ENCODE measurements at regions not wholly inside any gene's neighbourhood (a gene's known extent, or its start where the extent isn't known, plus 50 kb on each side); places are given as distances from the start of the nearest gene placed in this dataset.
"Not testable (repeated sequence)": the region's sequence is repeated elsewhere in the genome, so short reads cannot be mapped to it uniquely, and the experiment has no call there.

DNA sequence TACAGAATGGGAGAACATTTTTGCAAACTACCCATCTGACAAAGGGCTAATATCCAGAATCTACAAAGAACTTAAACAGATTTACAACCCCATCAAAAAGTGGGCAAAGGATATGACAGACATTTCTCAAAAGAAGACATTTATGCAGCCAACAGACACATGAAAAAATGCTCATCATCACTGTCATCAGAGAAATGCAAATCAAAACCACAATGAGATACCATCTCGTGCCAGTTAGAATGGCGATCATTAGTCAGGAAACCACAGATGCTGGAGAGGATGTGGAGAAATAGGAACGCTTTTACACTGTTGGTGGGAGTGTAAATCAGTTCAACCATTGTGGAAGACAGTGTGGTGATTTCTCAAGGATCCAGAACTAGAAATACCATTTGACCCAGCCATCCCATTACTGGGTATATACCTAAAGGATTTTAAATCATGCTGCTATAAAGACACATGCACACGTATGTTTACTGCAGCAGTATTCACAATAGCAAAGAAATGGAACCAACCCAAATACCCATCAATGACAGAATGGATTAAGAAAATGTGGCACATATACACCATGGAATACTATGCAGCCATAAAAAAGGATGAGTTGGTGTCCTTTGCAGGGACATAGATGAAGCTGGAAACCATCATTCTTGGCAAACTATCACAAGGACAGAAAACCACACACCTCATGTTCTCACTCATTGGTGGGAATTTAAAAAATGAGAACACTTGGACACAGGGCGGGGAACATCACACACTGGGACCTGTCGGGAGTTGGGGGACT, 317.7 kb upstream of the THBS1 start:
- not testable (repeated sequence) for DNase-seq

DNA sequence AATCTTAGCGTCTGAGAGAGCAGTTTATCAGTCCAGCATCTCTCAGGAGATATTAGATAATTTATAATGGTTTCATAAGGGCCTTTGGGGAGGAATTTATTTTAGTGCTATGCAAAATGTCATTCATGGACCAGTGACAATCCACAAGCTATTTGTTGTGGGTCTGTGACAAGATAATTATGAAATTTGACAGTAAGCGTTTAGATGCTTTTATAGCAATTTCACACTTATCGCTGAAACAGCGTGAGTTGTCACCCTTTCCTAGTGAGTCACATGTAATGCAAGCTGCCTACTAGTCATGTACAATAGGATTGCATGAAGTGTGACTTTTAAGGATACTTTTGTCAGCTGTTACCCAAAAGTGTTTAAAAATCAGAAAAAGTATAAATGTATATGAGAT, 315.6 kb upstream of the THBS1 start:
- DNase-seq, result no peak

DNA sequence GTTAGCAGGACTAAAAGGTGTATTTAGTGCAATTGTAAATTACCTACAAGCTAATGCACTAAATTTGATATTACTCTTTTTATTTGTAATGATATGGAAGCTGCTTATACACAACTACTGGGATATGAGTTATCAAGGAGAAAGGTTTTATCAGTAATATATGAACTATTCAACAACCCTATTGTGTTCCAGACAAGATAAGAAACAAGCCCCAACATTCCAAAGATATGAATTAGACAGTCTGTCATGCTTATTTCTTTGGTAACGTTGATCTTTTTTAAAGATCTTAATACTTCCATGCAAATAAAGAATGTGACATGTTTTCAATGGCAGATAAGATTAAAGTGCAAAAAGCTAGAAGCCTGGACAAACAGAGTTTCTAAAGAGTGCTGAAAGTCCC, 314.0 kb upstream of the THBS1 start:
- DNase-seq, result no peak

DNA sequence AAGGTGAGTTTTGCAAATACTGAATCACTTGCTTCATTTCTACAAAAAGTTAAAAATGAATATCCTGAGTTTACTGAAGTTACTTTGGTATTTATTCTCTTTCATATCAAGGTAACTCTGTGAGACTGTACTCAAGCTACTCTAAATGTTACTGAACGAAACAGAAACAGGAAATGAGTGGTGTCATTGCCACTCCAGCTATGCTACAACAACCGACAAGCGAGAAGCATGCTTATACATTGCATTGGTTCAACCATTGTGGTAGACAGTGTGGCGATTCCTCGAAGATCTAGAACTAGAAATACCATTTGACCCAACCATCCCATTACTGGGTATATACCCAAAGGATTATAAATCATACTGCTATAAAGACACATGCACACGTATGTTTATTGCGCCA, 313.2 kb upstream of the THBS1 start:
- no peak for DNase-seq

DNA sequence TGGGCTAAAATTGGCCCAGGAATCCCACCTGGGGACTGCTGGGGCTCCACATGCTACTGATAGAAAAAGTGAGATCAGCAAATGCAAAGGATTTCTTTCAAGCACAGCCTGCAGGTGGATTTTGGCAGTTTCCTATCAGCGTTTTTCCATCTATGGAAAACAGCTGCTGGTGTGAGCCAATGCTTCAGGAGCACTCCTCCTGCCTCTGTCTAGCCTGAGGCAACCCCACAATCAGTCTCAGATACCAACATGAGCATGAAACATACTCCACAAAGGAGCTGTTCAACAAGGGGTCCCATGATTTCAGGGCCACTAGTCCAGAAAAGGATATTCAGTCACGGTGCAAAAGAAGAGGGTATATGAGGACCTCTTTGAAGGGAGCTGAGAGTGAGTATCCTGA, 311.5 kb upstream of the THBS1 start:
- DNase-seq, result no peak

DNA sequence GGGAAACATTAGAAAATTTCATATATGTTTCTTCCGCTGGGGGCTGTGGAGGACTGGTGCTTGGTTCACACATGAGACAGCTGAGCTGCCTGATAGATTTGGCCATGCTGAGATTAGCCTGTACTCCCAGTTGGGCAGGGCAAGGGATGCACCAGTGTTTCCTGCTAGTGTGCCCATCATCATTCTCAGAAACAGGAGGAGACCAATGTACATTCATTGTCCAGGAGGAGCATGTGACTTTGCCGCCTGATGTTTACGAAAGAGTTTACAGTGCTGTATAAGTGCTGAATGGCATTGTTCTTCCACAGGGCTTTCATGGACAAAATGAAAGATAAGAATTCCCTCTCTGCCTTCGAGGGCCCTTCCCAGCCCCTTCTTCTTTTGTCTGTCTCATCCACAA, 311.1 kb upstream of the THBS1 start:
- DNase-seq, result no peak

DNA sequence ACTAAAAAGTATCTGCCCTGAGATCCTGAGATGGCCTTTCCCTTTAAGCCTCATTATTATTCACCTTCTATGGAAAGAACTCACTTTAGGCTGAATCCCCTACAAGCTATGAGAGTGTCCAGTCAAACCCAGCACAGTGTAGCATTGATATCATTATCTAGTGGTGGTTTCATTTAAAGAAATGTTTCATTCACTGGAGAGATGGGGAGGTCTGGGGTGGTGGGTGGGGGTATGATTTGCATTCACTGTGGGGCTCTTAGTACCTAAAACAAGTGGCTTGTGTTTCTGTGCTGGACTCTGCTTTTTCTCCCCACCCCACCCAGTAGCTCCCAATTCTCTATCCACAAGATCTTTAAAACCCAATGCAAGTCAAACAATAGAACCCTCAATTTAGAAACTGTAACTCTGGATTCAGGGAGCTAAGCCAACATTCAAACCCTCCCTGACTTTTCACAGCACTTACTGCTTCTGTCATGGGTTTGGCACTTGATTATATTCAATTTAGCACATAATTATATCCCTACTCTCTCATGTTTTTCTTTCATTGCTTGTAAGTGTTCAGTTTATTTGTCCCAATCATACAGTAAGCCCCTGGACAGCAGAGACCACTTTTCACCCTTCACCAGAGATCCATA, 310.5 kb upstream of the THBS1 start:
- DNase-seq, result no peak

DNA sequence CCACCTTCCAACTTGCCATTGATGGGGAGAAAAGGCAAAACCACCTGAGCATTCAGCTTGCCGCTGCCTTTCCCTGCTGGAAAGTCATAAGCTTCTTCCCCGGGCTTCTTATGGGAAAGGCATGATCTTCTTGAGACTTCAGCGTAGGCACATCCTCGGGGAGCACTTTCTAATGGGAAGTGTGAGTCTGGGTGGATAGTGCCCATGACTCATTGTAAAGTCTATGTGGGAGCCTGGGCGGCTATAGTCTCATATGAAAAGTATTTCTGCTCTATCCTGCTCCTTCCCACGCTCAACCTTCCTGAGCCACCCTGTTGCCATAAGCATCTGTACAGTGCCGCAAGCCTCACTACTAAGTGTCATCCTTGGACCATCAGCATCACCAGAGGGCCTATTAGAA, 309.9 kb upstream of the THBS1 start:
- no peak for DNase-seq

DNA sequence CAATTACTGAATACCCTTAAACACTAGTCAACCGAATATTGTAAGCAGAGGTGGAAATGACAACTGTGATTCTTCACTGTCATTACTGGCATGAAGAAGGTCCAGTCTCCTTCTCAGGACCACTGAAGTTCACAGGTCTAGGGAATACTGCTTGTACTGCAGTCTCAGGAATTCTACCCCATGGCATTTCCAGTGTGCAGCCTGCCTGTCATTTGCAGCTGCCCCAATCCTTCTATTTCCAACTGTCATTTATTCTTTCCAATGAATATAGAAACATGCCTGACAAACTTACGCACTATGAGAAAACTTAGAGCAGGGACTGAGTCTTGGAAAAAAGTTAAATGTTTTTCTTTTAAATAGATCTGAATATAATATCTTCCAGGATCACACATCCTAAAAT, 308.0 kb upstream of the THBS1 start:
- no peak for DNase-seq

DNA sequence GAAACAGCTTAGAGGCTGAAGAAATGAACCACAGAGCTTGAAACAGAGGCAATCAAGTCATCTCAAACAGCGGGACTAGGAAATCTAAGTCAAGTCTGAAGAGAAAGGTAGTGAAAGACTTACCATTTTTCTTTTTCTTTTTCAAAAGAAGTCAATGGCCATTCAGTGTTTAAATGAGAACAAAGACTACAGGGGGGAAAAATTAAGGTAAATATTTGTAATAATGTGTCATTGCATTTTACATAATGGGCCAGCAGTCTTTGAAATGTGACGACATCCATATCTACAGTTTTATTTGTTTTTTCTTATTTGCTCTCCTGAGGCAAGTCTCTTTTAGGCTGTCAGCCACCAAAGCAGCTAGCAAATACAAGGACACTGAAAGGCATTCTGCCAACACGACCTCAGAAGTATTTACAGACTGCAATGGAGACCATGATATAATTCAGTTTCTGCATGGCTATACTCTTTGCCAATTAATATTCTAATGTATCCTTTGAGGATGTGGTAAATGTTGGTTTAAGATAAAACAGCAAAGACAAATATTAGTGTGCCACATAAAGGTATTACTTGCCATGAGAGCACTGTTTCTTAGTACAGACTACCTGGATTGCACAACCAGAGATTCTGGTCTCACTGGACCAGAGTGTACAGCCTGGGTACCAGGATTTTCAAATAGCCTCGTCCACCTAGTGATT, 307.0 kb upstream of the THBS1 start:
- no peak for DNase-seq

DNA sequence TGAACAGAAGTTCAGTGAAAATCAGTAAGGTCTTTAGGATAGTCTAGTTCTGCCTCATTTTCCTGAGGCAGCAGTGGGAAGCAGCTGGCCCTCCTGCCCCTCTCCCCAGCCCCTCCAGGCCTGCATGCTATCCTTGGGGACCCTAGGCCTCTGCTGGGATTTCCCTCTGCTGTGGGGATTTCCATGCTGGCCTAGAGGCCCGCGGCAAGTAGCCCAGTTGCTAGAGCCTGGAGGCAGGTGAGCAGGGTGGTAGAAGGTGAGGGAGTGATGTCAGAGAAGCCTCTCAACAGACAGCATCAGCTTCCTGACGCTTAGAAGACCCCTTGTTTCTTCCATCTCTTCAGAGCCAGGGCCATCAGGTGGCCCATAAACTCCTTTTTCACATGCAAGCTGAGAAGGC, 305.8 kb upstream of the THBS1 start:
- DNase-seq, result no peak

DNA sequence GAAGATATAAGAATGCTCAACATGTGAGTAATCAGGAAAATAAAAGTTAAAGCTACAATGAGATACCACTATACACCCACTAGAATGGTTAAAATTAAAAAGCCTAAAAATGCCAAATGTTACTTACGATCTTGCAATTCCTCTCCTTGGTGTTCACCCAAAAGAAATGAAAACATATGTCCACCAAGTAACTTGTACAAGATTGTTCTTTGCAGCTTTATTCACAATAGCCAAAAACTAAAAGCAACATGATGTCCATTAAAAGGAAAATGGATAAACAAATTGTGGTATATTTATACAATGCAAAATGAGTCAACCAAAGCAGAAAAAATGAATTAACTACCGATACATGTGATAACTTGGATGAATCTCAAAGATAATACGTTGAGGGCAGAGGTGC, 301.6 kb upstream of the THBS1 start:
- DNase-seq, result no peak

DNA sequence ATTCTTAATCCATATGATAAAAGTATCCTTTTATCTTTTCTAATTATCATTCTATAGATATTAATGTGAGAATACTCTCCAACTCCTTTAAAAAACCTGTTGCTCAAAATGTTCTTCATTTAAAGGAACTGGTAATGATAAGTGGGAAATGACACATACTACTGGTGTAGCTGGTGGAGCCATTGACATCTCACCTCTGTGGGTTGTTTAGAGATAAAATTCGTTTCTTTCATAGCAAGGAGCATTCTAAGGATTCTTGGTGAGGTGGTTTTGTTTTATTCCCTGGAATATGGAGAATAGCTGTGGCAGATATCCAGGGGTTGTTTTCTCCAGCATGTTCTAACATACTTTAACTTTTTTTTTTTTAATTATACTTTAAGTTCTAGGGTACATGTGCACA, 299.8 kb upstream of the THBS1 start:
- no peak for DNase-seq

DNA sequence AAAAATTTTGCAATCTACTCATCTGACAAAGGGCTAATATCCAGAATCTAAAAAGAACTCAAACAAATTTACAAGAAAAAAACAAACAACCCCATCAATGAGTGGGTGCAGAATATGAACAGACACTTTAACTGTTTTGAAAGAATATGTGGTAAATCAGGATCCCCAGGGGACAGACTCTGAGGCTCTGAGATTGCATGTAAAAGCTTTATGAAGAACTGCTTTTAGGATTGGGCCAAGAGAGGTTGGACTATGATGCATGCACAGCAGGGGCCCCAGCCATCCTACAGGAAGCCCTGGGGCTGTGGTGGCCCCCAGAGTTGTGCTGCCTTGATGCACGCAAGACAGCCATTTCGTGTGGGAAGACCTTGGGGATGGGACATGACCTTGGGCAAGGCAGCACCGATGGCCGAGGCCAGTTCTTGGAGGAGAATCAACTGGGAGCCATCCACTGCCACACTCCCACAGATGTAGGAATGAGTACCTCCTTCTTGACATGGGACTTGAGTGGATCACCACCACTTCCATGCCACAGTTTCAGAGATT, 298.1 kb upstream of the THBS1 start:
- no peak for DNase-seq

DNA sequence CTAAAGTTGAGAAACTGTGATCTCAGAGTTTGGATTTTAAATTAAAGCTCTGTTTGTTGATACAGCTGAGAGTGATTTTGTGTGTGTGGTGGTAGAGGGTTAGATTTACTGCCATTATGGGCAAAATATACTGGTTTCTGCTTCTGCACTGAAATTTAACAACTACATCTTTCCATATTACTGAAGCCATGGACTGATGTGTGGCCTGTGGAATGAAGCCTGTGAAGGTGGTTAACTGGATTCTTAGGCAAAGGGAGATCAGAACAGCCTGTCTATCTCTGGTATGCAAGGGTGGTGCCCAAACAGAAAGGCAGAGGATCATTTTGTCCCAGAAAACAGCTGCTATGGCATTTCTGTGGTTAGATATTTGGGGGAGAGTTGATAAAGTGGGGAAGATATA, 297.3 kb upstream of the THBS1 start:
- no peak for DNase-seq

DNA sequence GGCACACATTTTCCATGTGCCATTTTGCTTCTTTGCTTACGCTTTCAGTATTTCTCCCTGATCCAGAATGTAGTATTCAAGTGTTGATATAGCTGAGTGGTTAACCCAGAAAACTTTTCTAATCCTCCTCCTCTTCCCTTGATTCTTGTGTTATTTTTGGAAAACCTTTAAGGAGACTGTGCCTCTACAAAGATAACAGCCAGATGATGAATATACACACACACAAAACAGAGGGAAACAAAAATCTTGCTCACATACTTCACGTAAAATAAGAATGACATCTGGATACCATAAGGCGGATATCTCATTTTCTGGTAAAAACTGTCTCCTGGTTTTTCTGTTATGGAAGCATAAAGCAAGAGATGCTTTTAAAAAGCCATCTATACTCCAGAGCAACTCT, 295.8 kb upstream of the THBS1 start:
- DNase-seq, result no peak

DNA sequence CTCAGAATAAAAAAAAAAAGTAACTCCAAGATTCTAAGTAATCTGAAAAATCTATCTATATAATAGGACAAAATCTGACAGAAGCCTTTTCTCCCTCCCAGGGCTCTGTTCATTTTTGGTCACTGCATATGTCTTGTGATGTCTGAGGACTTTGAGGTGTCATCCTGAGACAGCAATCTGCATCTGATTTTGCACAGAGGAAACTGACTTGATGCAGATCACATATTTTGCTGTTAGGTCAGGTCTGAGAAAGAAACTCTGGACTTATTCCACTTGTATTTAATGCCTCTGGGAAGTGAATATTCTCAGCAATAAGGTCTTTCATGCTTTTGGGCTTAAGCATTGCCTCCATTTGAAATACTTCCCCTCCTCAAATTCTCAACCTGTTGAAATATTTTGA, 295.2 kb upstream of the THBS1 start:
- DNase-seq, result no peak

DNA sequence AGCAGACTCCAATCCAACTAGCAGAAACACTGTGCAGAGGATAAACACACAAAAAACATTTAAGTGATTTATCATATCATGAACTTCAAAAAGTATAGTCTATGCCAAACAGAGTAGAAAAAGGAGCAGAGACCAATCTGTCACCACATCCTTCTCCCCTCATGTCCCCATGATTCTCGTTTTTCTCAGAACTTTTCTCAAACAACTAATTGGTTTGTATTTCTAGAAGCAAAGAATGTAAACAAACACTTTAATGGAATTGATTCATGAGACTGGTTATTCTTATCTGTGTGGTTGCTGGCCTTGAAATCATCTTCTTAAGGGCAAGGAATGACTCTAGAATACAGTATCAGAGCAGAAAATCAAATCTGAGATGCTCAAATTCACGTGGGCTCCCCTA, 294.2 kb upstream of the THBS1 start:
- DNase-seq, result no peak

DNA sequence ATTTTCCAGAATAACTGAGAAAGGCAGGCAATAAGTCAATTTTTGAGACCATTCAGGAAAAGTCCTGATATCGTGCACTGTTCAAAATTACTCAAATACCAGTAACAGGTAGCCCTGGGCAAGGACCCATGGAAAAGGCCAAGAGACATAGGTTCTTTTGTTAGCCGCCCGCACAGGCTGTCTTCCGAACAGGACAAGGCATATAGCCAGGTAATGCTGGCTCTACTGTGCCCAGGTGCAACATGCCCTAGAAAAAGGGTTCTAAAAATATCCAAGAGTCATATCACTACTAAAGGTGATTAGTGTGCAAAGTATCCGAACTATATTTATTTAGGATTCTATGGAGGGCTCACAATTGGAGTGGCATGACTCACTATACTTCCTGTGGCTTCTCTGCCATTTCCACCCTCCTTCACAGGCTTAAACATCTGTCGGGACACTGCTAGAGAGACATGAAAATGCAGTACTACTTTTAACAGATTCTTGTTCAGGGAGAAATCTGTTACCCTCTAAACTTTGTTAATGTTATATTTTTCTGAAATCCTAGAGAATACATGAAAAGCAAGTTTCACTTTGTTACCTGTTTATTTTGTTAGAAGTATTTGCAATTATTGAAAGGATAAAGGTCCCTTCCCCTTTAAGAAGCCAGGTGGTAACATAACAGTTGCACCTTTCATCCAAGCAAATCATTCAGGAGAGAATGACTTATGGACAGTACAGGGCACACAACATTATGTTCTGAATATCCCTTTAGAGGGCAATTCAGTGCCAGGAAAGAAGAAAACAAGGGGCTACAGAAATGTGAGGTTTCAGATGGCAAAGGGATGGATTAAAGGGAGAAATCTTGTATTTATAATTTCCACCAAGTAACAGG, 293.3 kb upstream of the THBS1 start:
- DNase-seq, result peak; percentile 14

DNA sequence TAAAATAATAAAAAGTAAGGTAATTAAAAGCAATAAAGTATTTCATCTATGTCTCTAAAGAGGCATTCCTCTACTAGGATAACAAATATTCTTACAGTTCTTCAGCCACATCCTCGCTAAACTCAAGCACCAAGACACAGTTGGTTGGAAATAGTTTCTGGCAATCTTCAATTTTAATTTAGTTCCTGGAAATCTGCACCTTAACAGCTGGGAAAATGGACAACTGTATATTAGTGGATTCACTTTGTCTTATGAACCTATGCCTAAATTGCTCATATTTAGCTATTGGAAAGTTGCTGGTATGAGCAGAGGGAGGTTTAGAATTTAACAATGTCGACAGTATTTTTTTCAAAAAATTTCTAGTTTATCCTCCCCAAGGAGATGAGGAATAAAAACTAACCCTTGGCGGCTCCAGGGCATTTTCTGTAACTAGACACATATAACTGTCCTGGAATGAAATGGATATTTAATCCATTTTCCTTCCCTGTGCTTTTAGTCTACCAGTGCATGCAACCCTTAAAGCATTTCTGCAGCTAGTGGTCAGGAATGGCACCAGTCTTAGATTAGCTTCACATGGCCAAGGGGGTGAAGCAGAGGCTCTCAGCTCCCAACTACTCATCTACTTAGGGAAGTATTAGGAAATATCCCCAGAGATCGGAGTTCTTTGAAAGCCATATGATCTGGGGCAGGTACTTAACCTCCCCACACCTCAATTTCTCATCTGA, 290.0 kb upstream of the THBS1 start:
- no peak for DNase-seq

DNA sequence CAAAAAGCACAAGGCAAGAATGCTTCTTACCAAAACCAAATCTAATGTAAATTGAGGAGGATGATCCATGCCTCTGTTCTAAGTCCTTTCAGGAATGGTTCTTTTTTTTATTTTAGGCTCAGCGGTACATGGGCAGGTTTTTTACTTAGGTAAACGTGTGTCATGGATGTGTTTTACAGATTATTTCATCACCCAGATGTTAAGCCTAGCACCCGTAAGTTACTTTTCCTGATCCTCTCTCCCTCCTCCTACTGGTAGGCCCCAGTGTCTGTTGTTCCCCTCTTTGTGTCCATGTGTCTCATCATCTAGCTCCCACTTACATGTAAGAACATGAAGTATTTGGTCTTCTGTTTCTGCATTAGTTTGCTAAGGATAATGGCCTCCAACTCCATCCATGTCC, 289.2 kb upstream of the THBS1 start:
- no peak for DNase-seq

DNA sequence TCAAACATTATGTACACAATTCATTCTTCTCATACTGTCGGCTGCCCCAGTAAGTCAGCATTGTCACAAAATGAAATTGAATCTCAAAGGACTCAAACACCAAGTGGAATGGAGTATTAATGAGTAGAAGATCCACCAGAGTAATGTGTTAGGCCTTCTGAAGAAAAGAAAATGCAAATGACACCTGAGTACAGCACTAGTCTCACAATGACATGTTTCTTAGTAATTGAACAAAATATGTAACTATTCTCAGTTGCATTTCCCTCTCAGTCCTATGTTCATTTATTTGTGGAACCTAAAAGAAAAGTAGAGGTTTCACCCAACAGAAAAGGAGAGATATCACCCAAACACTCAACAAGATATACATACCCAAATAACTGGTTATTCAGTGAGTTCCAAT, 283.9 kb upstream of the THBS1 start:
- DNase-seq, result no peak
